GM21528 (cell line): ENCODE measurements at regions not wholly inside any gene's neighbourhood (a gene's known extent, or its start where the extent isn't known, plus 50 kb on each side); places are given as distances from the start of the nearest gene placed in this dataset.

Source experiments
- ATAC-seq: cut with Tn5 transposase; IDR thresholded peaks from one replicate; pipeline ENCODE4 v1.9.1; 2021; ENCODE audit warnings: mild to moderate bottlenecking, moderate library complexity; ENCODE audit not compliant: unreplicated experiment, low FRiP score

DNA sequence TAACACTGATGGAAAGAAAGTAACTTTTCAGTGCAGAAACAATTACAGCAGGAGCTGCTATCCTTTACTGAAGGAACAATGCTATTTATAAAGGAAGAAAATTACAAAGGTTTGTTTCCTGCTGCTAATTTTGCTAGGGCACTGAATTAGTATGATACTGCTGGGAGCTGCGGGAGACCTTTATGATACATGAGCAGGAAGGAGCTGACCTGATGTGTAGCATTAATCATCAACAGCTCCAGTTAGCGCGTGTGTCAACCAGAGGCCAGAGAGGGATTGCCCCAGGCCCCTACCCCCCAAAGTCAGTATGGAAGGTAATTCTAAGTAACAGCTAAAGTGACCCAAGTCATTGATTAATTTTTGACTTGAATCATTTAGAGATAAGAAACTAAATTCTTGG lies 728.9 kb downstream of the PCDH18 start:
- no peak for ATAC-seq

DNA sequence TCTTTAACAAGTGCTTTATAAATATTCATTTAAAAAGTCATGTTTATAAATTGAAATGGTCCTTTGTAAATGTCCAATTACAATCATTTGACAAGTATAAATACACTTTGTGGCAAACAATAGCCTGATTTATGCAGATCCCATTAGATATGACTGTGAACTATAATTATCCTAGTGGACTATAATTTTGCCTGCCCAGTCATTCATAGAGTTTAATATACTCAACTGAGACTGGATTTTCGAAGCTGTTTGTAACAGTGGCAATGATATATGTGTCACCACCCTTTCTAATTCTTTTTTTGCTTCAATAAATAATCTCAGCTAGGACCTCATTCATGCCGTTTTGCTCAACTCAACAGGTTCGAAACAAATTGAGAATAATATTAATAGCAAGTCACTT lies 732.0 kb downstream of the PCDH18 start:
- no peak for ATAC-seq

DNA sequence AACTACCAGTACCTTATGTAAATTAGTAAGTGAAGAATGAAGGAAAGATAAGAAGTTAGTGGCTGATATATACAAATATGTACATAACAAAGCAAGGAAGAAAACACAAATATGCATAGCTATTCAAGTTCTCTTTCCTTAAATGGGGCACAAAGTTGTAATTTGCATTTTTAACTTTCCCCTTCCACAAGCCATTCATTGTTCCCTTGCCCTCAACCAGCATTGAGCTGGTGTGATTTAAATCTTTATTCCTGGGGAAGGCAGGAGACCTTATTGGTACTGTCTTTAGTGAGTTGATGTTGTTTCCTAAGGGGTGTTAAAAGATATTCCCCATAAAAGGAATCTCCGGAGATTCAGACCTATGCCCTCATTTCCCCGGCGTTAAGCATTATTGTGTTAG lies 735.3 kb downstream of the PCDH18 start:
- ATAC-seq = no peak

DNA sequence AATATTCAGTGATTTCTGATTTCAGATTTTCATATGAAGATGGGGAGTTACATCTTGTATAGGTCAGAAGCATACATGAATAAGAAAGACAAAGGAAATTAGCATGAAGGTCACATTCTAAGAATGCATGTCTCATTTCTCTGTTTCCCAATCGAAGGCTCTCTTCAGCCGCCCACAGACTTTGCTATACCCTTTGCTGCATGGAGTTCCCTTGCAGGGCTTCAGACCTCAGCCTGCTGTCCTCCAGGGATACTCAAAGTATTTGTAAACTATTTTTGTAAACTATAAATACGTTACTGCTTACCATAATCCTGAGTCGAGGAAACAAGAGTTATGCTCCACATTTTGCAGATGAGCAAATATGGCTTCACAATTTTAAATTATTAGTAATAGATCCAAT lies 738.4 kb downstream of the PCDH18 start:
- ATAC-seq = no peak

DNA sequence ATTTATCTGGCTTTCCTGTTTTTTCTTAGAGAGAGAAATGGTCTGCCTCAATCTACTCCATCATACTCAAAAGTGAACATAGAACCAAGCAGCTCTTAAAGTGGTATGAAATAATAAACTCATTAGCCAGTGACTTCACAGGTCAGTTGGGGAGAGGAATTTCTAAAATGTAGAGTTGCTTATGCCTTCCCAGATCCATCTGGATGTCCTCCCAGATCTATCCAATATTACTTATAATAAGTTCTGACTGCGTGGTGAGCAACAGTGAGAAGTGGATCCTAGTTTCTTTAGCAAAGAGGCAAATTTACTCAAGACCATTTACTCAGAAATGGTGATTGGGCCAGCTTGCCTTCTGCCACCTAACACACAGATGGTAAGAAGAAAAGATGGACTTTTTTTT lies 748.0 kb downstream of the PCDH18 start:
- ATAC-seq = no peak

DNA sequence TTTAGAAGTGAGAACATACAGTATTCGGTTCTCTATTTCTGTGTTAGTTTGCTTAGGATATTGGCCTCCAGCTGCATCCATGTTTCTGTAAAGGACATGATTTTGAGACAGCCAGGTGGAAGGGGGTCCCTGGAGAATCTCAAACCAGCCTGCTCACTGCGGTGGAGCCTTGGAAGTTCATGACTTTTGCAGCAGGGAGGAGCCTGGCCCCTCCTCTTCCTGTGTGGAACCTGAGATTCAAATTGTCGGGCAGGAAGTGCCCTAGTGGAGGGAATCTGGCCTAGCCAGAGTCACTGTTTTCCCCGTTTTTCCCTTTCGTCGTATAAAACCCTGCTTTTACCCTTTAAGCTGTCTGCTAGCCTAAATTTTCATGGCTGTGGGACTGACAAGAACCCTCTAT lies 762.6 kb downstream of the PCDH18 start:
- ATAC-seq = no peak

DNA sequence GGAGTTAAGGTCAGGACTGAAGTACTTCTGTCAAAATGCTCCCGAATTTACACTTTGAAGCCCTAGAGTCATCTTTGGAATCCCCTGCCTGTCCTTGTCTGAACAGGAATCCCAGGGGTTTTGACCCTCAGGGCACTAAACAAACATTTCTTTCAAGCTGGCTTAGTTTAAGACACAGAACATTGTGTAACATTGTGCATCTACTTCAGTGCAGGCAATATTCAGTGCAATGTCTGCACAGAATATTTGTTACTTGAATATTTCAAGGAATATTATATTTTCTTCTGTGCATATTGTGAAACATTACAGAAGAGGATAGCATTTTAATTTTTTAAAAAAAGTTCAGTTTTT lies 763.4 kb downstream of the PCDH18 start:
- ATAC-seq = no peak

DNA sequence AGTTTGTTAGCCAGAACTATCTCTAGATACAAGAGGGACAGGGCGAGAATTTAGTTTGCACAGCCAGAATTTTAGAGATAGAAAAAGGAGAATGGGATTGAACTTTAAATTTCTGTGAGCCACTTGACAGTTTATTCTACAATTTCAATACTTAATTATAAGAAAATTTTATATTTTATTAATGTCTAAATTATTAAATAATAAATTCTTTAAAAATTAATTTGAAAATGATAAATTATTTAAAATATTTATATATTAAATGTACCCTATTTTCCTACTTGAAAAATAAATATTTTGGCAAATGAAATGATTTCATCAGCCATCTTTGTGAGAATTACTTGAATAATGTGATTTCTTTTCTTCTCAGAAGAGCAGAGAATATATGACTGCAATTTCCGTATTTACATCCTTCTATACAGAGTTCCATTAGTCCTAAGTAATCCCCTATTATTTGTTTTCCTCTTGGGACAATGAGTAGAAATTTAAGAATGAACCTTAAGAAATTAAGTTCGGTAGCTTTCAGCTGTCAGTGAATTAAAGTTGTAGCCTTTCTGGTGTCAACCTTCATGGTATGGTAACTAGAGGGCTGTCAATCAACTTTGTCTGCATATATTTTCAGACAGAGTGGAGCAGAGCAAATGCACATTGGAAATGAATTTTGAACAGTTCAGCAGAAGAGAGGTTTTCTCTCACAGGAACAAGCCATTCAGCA lies 763.9 kb downstream of the PCDH18 start:
- ATAC-seq = no peak

DNA sequence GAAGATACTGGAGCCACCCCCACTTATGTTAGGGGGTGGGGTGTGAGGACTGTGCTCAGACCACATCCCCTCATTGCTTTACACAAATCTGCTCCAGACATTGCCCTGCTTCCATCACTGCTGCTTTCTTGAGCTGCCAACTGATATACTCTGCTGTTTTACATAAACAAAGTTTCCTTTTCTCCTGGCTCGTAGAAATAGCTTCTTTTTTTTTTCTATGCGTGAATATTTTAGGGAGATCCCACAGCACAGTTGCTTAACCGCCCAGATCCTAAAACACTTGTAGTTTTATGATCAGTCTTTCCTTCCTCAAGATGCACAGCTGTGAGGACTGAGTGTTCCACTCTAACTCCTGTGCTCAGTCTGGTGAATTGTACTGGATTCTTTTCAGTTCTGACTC lies 768.4 kb downstream of the PCDH18 start:
- ATAC-seq = no peak

DNA sequence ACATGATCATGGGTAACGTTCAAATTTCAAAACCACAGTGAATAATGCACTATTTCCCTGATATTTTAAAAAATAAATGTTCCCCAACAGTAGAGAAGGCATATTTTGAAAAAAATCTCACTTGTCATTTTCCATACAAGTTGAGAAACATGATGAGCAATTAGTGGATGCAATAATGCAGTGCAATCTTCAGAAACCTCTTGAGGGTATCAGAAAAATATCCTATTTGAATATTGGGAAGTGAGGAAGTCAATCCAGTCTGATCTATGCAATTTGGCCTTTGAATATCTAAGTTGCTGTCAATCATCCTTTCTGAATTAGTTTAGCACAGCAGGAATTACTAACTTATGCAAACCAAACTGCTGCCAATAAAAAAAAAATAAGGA lies 776.8 kb downstream of the PCDH18 start:
- no peak for ATAC-seq

DNA sequence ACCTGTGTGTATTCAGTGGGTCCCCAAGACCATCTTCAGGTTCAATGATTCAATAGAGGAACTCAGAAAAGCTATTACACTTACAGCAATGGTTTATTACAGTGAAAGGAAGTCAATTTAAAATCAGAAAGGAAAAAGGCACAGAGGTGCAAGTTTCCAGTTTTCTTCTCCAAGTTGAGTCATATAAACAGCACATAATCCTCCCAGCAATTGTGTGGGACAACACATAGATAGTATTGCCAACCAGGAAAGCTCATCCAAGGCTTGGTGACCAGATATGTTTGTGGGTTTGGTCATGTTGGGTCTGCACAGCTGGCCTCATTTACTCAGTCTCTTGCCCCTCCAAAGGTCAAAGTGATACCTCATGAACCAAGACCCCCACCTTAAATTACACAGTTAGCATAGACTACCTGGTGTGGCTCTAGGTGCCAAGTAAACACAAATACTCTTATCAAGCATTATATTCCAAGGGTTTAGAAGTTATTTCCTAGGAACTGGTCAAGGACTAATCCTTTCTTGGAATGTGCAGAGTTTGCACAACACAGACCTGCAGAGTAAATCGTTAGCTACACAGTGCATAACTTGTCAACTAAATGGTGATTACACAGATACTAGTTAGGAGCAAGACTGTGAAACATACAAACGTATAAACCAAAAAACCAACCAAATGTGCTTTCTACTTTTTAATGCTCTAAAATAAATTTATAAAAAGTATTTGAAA lies 777.3 kb downstream of the PCDH18 start:
- ATAC-seq = no peak

DNA sequence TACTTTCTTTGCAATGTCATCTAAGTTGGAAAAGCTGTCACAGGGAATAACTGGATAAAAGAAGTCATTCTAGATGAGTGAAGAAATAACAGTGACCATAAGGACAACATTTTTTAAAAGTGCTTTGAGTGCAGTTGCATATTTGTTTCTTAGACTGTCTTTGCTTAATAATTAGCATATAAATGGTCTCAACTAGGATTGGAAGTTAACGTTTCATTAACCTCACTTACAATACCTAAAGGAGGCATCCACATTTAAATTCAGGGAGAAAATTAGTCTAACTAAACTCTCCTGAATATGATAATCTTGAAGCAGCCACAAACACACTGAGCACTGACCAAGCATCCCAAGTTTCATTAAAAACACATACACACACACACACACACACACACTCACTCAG lies 780.7 kb downstream of the PCDH18 start:
- no peak for ATAC-seq

DNA sequence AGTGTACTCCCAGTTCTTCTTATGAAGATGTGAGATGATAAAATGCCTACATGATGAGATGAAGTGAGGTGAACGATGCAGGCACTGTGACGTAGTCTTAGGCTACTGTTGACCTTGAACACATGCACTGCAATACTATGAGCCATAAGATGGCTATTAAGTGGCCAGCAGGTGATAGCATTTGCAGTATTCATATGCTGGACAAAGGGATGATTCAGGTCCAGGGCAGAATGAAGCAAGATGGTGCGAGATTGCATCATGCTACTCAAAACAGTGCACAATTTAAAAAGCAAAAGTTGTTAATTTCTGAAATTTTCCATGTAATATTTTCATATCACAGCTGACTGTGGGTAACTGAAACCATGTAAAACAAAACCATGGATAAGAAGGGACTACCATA lies 781.4 kb downstream of the PCDH18 start:
- ATAC-seq = no peak

DNA sequence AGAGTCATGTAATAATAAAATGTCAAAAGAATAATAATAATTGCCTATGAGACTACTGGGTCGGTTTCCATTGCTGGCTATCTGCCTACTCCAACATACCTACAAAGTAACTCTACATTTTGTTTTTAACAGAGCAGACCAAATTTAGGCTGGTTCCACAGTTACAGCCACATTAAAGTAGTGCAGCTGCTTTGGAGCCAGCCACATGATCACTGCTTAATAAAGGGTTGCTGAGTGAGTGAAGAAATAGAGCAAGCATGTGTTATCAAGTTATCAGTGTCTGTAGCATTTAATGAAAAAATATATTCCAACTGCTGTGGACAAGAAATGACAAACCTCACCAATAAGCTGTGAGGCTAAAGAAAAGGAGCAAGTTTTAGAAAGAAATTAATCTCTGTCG lies 782.3 kb downstream of the PCDH18 start:
- ATAC-seq = no peak

DNA sequence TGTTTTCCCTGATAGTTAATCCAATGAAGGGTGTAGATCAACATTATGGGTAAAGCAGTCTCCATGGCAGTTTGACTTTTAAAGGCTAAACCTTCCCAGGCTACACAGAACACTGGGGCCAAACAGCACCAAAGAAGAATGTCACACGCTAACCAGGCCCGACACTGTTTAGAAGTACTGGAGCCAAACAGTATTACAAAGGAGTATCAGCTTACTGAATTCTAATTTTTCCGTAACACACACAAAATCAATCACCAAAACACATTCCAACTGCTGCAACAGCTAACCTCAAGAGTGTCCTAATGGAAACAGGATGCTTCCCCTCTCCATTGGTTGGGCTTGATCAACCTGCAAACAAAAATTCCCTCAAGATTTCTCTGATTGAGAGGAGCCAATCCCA lies 783.5 kb downstream of the PCDH18 start:
- ATAC-seq = no peak

DNA sequence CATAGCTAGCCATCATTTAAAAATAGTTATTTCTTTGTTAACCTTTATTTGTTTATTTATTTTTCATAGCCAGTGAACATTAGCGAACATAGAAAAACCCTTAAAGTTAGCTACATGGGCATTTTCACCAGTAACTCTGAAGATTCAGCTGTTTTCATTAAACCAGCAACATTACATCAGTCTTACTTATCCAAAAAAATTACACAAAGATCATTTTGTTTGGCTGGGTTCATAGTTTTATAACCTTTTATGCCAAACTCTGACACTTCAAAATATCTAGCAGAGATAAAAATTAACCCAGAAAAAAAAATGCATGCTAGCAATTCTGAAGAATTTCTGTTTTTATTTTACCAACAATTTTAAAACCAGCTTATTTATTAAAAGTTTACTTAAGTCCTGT lies 784.1 kb downstream of the PCDH18 start:
- ATAC-seq = no peak

DNA sequence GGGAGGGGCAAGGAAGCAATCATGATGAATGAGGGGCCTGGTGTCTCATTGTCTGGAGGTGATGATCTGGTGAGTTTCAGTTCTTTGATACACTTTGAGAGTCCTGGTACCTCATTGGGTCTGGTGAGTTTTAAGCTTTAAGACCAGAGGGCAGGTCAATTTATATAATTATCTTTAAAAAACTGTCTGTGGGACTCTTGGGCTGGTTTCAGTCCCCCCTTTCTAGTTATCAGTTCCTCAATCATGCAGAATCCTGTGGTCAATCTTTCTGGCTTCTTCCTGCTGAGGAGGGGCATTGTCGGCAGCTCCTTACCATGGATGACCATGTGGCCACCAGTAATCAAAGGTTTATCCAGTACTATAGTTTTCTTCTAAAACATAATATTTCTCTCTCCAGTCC lies 789.1 kb downstream of the PCDH18 start:
- no peak for ATAC-seq

DNA sequence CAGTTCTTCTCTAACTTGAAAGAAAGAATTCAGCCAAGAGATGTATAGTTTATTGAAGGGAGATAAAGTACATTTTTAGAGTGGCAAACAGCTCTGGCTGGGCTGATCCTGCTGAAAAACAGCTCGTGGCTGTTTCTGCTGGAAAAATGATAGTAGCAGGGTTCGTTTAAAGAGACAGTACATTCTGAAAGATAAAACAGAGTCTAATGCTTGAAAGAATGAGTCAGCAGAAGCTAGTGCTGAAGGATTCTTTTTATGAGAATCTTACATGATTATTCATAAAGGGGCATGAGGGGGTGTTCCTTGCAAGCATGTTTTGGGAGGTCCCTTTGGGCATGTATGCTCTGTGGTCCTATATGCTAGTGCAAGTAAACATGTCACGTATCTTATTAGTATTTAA lies 790.0 kb downstream of the PCDH18 start:
- no peak for ATAC-seq

DNA sequence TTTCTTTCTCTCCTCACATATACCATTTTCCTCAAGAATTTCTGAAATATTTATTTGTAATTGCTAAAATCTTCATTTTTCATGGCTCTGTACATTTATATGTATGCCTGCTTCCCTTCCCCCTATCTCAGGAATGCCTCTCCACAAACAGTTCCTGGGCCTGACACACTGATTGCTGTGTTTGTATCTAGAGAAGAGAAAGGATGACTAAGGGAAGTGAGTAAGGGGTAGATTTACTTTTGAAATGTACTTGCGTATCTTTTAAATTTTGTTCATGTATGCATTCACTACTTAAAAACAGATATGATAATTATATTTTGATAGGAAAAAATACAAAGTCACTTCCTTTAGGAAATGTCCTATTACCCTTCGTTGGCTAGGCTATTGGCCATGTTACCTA lies 790.8 kb downstream of the PCDH18 start:
- ATAC-seq = no peak

DNA sequence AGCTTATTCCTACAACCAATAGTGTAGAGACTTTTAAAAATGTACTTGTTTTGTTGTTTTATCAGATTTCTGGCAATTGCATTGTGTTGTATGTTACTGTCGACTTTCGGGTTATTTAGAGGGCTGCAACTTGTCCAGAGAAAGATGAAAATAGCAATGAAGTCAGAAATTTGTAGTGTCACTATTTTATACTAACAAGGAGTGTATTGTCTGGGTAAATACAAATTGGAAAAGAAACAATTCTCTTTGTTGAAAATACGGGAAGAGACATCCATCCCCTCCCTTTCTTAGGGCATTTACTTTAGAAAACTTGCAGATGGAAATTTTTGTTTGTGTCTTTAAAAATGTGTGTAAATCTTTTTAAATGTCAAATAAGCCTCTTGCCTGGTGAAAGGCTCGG lies 792.0 kb downstream of the PCDH18 start:
- ATAC-seq = no peak

DNA sequence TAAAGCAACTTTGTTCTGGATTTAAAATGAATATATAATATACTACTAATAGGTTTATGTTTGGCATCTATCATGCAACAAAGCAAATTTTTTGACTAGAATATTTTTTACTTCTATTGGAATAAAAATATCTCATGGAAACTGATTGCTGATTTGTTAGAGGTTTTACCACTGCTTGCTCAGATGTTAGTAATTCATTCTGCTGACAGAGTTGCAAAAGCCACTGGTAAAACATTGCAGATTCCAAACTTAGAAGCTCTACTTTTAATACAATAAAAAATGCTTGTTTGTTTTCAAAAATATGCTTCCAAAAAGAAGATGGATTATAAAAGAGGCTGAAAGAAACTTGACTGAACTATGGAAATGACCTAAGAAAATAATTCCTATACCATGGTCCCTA lies 795.2 kb downstream of the PCDH18 start:
- ATAC-seq = no peak

DNA sequence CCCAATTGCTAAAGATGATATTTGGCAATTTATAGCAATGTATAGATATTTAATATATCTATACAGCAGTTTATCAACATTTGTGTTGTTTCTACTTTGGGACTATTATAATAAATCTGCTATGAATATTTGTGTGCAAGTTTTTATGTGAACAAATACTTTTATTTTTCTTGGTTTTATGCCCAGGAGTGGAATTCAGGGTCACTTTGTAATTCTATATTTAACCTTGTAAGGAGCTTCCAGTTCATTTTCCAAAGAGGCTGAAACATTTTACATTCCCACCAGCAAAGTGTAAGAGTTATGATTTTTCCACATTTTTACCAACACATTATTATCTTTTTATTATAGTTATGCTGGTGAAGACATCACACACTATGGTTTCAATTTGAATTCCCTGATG lies 801.3 kb downstream of the PCDH18 start:
- no peak for ATAC-seq
